Esophagus squamous epithelium (tissue), 4 donors: ENCODE measurements at regions not wholly inside any gene's neighbourhood (a gene's known extent, or its start where the extent isn't known, plus 50 kb on each side); places are given as distances from the start of the nearest gene placed in this dataset.

Experiments used
- CTCF ChIP-seq, 6 experiments: fragments of 450-650 bp in 4 of 6; fragments of 200-600 bp in 2 of 6; sonication (generic) in 2 of 6; IDR thresholded peaks; one replicate each; pipeline ENCODE4 v1.5.1; 2016 to 2019; ENCODE audit warnings: antibody characterized with exemption in 6 of 6, mild to moderate bottlenecking in 4 of 6, moderate library complexity in 4 of 6
- POLR2A ChIP-seq, 4 donors: fragments of 450-650 bp; IDR thresholded peaks; one replicate each; pipeline ENCODE4 v1.6.1; 2017; ENCODE audit warnings: antibody characterized with exemption in 4 of 4, mild to moderate bottlenecking in 4 of 4, moderate library complexity in 3 of 4

- TF ChIP-seq CTCF (IDR thresholded peaks at IDR 0.05) (no peak), POLR2A (IDR thresholded peaks at IDR 0.05) (no peak)
These were observed 325.5 kb downstream of the PCDH18 start for GRCh38 chr4:137206781-137207180.
